ENCODE measurements at regions not wholly inside any gene's neighbourhood (a gene's known extent, or its start where the extent isn't known, plus 50 kb on each side); places are given as distances from the start of the nearest gene placed in this dataset.

GRCh38 chr1:5473268-5473667 lies 519.0 kb downstream of the NPHP4 start:
- TF ChIP-seq CTCF (IDR thresholded peaks at IDR 0.05 in 4 of 5, conservative IDR thresholded peaks at IDR 0.05 in 1 of 5) (no peak), POLR2A (IDR thresholded peaks at IDR 0.05) (no peak)

Measured in gastrocnemius medialis (tissue), 4 donors.